T-helper 9 cell (primary cell): ENCODE measurements at regions not wholly inside any gene's neighbourhood (a gene's known extent, or its start where the extent isn't known, plus 50 kb on each side); places are given as distances from the start of the nearest gene placed in this dataset.

Source experiments
- DNase-seq: peaks from one replicate; pipeline ENCODE4 v3.0.0-alpha.2; 2020

DNA sequence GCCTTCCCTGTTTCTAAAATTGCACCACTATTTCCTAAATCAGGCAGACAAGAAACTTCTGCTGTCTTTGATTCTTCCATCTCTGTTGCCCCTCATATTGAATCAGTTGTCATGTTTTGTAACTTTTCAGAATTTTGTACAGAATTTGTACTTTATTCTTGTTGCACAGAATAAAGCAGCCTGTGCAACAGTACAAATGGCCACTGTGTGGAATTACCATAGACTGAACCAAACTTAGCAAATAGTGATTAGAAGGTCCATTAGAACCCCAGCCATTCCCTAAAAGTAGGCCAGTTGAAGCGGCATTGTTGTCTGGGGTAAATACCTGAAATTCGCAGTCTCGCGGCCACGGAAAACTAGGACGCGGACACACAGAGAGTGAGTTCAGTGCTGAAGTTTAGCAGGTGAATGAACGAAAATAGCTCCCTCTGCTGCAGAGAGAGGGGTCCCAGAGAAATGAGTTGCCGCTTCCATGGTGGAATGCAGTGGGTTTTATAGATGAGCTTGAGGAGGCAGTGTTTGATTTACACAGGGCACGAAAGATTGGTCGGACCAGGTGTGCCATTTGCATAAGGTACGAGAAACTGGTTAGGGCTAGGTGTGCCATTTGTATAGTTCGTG, 71.8 kb downstream of the C4orf33 start:
- DNase-seq = no peak

GRCh38 chr4:129172181-129172580, 76.2 kb downstream of the C4orf33 start:
- no peak for DNase-seq

- no peak for DNase-seq
These were observed 80.9 kb downstream of the C4orf33 start for GRCh38 chr4:129176864-129177263.

DNA sequence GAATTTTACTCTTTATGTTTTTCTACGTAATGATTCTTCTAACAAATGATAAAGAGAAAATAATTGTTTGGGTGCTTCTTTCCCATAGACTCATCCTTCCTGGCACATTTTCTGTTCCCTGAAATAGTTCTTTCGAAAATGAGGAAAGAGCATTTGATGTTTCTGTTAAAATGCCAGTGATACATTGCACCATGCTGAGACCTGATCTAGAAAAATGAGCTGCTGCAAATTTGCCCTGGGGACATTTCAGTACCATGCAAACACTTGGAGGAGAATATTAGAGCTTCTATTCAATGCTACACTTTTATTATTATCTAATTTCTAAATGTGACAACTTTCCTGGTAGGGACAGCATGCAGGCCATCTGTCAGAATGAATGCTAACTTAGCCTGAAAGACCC, 83.3 kb downstream of the C4orf33 start:
- DNase-seq = no peak

GRCh38 chr4:129189630-129190029, 93.7 kb downstream of the C4orf33 start:
- DNase-seq = no peak

DNA sequence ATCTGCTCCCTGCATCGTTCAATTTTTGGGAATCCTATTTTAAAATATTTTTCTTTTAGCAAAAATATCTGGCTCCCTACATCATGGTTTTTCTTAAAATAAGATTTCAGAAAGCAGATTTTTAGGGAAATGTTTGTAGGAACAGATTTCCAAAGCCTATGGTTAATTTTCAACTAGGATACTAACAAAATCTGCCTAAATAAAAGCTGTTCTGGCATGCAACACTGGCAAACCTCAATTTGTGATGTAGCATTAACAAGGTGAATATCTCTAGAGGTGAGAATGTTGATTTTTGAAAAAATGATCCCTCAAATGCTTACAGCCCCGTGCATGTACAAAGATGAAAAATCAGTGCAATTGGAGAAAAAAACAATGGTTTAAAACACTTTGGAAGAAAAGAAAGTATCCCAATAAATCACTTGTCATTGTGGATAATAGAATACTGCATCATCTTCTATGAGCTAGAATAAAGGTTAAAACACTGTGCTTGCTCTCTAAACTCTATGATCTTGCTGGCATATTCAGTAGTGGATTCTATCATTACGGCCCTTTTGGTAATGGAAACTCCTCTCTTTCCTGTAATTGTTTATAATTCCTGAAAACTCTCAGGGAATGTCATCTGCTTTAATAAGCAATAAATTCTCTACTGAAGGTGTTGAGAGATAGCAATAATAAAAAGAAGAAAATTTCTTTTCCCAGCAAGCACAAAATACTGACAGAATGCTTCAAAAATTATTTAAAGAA, 97.6 kb downstream of the C4orf33 start:
- no peak for DNase-seq

GRCh38 chr4:129208481-129208880, 112.5 kb downstream of the C4orf33 start:
- no peak for DNase-seq

DNA sequence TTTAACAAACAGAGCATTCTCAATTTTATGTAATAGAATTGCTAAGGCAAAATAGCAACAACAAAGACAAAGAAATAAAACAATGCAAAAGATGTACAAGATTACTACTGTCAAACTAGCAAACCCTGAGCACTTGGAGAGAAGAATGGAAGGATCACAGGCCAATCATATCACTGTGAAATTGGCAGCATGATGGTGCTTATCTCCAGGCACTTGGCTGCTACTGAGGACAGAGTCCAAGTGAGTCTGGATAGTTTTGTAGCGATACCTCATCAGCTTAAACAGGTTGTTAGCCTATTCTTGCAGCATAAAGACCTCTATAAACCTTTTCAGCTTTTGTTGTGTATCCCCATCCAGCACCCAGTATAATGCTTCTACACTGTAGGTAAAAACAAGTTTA, 117.7 kb downstream of the C4orf33 start:
- DNase-seq = no peak

- DNase-seq = no peak
These were observed 122.4 kb downstream of the C4orf33 start for GRCh38 chr4:129218360-129218759.

- DNase-seq = no peak
These were observed 122.9 kb downstream of the C4orf33 start for GRCh38 chr4:129218897-129219296.

DNA sequence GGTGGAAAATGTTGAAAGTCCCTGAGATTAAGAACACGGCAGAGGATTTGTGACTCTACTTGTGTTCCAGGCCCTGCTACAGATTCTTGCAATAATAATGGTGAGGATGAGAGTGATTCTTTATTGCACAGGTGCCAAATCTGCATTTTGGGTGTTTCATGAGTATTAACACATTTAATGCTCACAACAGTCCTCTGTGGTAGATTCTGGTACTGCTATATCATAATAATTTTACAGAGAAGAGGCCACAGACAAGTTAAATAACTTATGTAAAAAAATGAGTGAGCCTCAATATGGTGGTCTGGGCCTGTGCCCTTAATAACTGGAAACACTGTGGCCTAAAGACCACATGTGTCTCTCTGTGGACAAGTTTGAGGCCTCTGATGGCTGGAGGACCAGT, 124.3 kb downstream of the C4orf33 start:
- DNase-seq = no peak

GRCh38 chr4:129223945-129224344, 128.0 kb downstream of the C4orf33 start:
- no peak for DNase-seq

GRCh38 chr4:129230846-129231245, 134.9 kb downstream of the C4orf33 start:
- no peak for DNase-seq

DNA sequence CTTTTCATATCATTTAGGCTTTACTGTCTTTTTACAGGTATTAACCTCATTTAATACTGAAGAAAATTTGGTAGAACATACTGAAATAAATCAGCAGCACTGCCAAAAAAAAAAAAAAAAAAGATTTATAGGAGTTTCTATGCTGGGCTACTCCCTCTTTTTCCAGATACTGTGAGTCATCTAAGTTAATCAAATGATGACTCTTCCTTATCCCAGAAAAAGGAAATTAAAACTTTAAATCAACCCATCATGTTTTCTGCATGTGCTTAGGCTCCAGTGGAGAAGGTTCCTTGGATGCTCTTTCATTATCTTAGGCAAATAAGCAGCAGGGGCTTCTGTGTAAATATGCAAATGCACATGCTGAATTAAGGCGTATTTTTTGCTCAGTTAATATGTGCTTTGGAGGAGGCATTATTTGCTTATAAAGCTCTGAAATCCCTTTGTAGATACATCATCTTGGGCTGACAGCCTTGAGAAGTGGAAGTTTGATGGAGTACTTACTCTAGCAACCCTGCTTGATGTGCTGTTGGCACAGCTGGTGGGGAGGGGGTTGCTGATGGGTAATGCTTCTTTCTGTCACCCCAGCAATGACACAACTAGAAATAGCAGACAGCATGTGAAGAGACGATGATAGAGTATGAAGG, 136.1 kb downstream of the C4orf33 start:
- no peak for DNase-seq

- no peak for DNase-seq
These were observed 136.8 kb downstream of the C4orf33 start for GRCh38 chr4:129232589-129233337.

DNA sequence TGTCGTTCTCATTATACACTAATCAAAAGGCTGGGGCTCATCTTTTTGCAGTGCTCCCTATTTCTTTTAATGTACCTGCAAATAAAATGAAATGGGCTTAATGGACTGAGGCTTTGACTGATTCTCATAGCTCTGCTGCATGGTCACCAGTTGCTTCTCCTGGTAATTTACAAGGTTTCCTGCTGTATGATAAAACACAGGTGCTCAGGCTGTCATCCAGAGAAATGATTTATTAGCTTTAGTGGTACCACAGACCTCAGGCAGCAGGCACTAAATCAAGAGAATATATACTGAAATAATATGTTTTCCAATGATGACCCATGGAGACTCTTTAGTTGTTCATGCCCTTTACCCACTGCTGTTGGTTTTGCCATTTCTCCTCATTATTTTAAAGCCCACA, 137.7 kb downstream of the C4orf33 start:
- no peak for DNase-seq

GRCh38 chr4:129236351-129236750, 140.4 kb downstream of the C4orf33 start:
- DNase-seq = no peak

GRCh38 chr4:129239088-129239487, 143.1 kb downstream of the C4orf33 start:
- no peak for DNase-seq

GRCh38 chr4:129240816-129241215, 144.9 kb downstream of the C4orf33 start:
- no peak for DNase-seq

DNA sequence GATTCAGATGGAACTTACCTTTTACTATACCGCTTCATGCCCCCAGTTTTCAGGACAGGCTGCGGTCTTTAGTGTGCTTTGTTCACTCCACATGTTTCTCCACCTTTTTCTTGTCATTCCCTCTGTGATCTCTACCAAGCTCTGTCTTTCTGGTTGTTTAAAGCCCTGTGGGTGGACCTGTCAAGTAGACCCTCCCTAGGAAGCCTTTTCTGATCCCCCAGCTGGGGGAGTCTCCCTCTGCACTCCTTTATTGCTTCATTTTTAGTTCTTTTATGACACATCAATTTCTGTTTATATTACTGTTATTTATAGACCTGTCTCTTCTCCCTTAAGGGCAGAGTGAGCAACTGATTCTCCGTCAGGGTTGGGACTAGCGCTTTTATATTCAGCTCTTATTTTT, 150.2 kb downstream of the C4orf33 start:
- no peak for DNase-seq

GRCh38 chr4:129246910-129247461, 151.0 kb downstream of the C4orf33 start:
- no peak for DNase-seq

- DNase-seq = no peak
These were observed 152.7 kb downstream of the C4orf33 start for GRCh38 chr4:129248621-129249020.

DNA sequence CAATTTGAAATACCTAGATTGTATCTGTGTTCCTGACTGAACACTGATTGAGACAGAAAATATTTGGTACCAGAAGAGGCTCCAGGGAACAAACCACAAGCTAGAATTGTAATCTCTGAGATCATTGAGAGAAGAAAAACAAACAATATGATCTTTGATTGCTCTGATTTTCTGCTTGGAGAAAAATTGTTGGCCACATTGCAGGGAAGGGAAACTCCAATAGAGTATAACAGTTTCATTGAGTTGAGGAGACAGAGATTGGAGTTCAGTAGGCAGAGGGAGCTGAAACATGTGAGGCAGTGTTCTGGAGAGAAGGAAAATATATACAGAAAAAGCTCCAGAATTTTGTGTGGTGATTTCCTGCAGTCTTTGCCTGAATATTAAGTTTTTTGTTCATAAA, 158.2 kb downstream of the C4orf33 start:
- DNase-seq = no peak
